GM23248 (cell line): ENCODE measurements at regions not wholly inside any gene's neighbourhood (a gene's known extent, or its start where the extent isn't known, plus 50 kb on each side); places are given as distances from the start of the nearest gene placed in this dataset.

Experiments used
- DNase-seq: peaks from one replicate; pipeline ENCODE4 v3.0.0-alpha.2; 2015
- H2AFZ ChIP-seq: fragments of 200-600 bp; sonication (generic); 2 replicates; pipeline ENCODE4 v1.6.1; 2016; ENCODE audit warnings: antibody characterized with exemption
- H3F3A ChIP-seq: fragments of 200-600 bp; sonication (generic); 2 replicates; pipeline ENCODE4 v1.6.1; 2016; ENCODE audit warnings: mild to moderate bottlenecking, antibody characterized with exemption, mixed run types; ENCODE audit not compliant: insufficient read depth
- H3K27ac ChIP-seq: fragments of 200-600 bp; sonication (generic); 2 replicates; pipeline ENCODE4 v1.5.1; 2016; ENCODE audit warnings: mild to moderate bottlenecking
- H3K27me3 ChIP-seq: fragments of 200-600 bp; sonication (generic); replicated peaks from 2 replicates; pipeline ENCODE4 v1.6.1; 2016; ENCODE audit warnings: mild to moderate bottlenecking; ENCODE audit not compliant: insufficient read depth
- H3K36me3 ChIP-seq: fragments of 200-600 bp; sonication (generic); 2 replicates; pipeline ENCODE4 v1.6.1; 2016; ENCODE audit warnings: low read depth, mild to moderate bottlenecking
- H3K4me1 ChIP-seq: fragments of 200-600 bp; sonication (generic); 2 replicates; pipeline ENCODE4 v1.6.1; 2016; ENCODE audit warnings: mild to moderate bottlenecking; ENCODE audit not compliant: insufficient read depth
- H3K4me2 ChIP-seq: fragments of 200-600 bp; sonication (generic); one replicate; pipeline ENCODE4 v1.6.1; 2016; ENCODE audit warnings: mild to moderate bottlenecking; ENCODE audit not compliant: unreplicated experiment
- H3K4me3 ChIP-seq: fragments of 200-600 bp; sonication (generic); 2 replicates; pipeline ENCODE4 v1.5.1; 2016; ENCODE audit warnings: mild to moderate bottlenecking
- H3K79me2 ChIP-seq: fragments of 200-600 bp; sonication (generic); 2 replicates; pipeline ENCODE4 v1.6.1; 2016; ENCODE audit warnings: mild to moderate bottlenecking; ENCODE audit not compliant: insufficient read depth
- H3K9ac ChIP-seq: fragments of 200-600 bp; sonication (generic); 2 replicates; pipeline ENCODE4 v1.6.1; 2016; ENCODE audit warnings: mild to moderate bottlenecking
- H3K9me2 ChIP-seq: fragments of 200-600 bp; sonication (generic); 2 replicates; pipeline ENCODE4 v1.6.1; 2016; ENCODE audit warnings: mixed run types, mild to moderate bottlenecking, moderate library complexity; ENCODE audit not compliant: insufficient read depth
- H3K9me3 ChIP-seq: fragments of 200-600 bp; sonication (generic); one replicate; pipeline ENCODE4 v1.6.1; 2017; ENCODE audit warnings: low read depth
- H4K20me1 ChIP-seq: fragments of 200-600 bp; sonication (generic); 2 replicates; pipeline ENCODE4 v1.6.0; 2016; ENCODE audit not compliant: insufficient read depth
- EZH2 ChIP-seq: fragments of 200-600 bp; sonication (generic); IDR thresholded peaks from 2 replicates; pipeline ENCODE4 v1.6.1; 2018; ENCODE audit warnings: antibody characterized with exemption, mild to moderate bottlenecking; ENCODE audit not compliant: insufficient read depth, poor library complexity, severe bottlenecking
- EZH2phosphoT487 ChIP-seq: fragments of 200-600 bp; sonication (generic); IDR thresholded peaks from 2 replicates; pipeline ENCODE4 v1.6.1; 2018; ENCODE audit warnings: antibody characterized with exemption, moderate library complexity, mild to moderate bottlenecking, low read depth; ENCODE audit not compliant: insufficient read depth
- WGBS, 2 experiments: methylation state at CpG; one replicate each; pipeline ENCODE4 v1.1.6; 2015 to 2017; ENCODE audit warnings: low lambda C conversion rate in 2 of 2, low coverage in 1 of 2; ENCODE audit errors: missing lambda C conversion rate in 2 of 2; 5-methylcytosine and 5-hydroxymethylcytosine counted together
- in situ Hi-C: fragments of 300-500 bp; cut with MboI; formaldehyde crosslinking; loops from 2 replicates; pipeline ENCODE4 v1.15.0; 2020

DNA sequence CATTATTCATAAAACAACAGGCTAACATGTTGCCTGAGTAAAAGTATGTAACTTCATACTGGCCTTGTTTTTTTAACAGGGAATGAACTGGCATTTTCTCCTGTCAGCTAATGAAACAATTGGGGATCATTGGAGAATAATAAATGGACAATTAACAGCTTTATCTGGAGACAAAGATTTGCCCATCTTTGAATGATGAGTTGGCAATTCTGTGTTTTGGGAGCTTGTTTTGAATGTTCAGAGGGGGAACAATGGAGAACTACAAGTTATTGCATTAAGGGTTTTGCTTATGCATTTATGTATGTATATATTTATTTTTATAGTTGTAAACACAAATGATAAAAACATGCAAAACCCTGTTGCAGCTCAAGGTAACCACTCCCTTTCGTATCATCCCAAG is 150.3 kb downstream of the CBLN4 start:
- 13 to 22% methylated on average over 1 of the region's 1 CpG for WGBS, 2 experiments
- H3K9ac ChIP-seq = no peak overlapping the region
- no peak overlapping the region for H2AFZ ChIP-seq
- H3K4me2 ChIP-seq = no peak overlapping the region
- no peaks in the 10 kb centered on the region for H3K36me3 ChIP-seq
- H3K9me3 ChIP-seq = no peaks in the 10 kb centered on the region
- no peaks in the 10 kb centered on the region for H3K9me2 ChIP-seq
- in situ Hi-C loops = no loop called here
- no peaks in the 10 kb centered on the region for H3K27me3 ChIP-seq
- H3K4me3 ChIP-seq = no peak overlapping the region
- no peaks in the 10 kb centered on the region for H3K4me1 ChIP-seq
- no peak for TF ChIP-seq EZH2phosphoT487
- TF ChIP-seq EZH2 = no peak
- H3F3A ChIP-seq = no peaks in the 10 kb centered on the region
- H3K79me2 ChIP-seq = no peaks in the 10 kb centered on the region
- H3K27ac ChIP-seq = no peak overlapping the region
- H4K20me1 ChIP-seq = no peaks in the 10 kb centered on the region
- no peak for DNase-seq

GRCh38 chr20:55830121-55830827 is 175.0 kb downstream of the CBLN4 start:
- 24 to 27% methylated on average over 4 of the region's 4 CpGs for WGBS, 2 experiments
- H3F3A ChIP-seq = no peaks in the 10 kb centered on the region
- no peak overlapping the region for H3K9ac ChIP-seq
- in situ Hi-C loops = no loop called here
- H3K9me3 ChIP-seq = no peaks in the 10 kb centered on the region
- no peaks in the 10 kb centered on the region for H4K20me1 ChIP-seq
- H3K4me1 ChIP-seq = no peaks in the 10 kb centered on the region
- no peaks in the 10 kb centered on the region for H3K9me2 ChIP-seq
- no peak overlapping the region for H2AFZ ChIP-seq
- H3K4me2 ChIP-seq = no peak overlapping the region
- TF ChIP-seq EZH2phosphoT487 (no peak), EZH2 (no peak)
- DNase-seq = no peak
- H3K27me3 ChIP-seq = no peaks in the 10 kb centered on the region
- no peak overlapping the region for H3K27ac ChIP-seq
- no peaks in the 10 kb centered on the region for H3K36me3 ChIP-seq
- H3K79me2 ChIP-seq = no peaks in the 10 kb centered on the region
- no peak overlapping the region for H3K4me3 ChIP-seq

- Histone ChIP-seq H3K4me3 (no peak overlapping the region), H3F3A (no peaks in the 10 kb centered on the region), H3K9me3 (no peaks in the 10 kb centered on the region), H2AFZ (no peak overlapping the region), H3K4me1 (no peaks in the 10 kb centered on the region), H3K9me2 (no peaks in the 10 kb centered on the region), H3K27ac (no peak overlapping the region), H3K27me3 (no peaks in the 10 kb centered on the region), H3K9ac (no peak overlapping the region), H3K79me2 (no peaks in the 10 kb centered on the region), H4K20me1 (no peaks in the 10 kb centered on the region), H3K36me3 (no peaks in the 10 kb centered on the region), H3K4me2 (no peak overlapping the region)
- in situ Hi-C loops = no loop called here
- 13 to 14% methylated on average over 2 of the region's 2 CpGs for WGBS, 2 experiments
- DNase-seq = no peak
- no peak for TF ChIP-seq EZH2
- no peak for TF ChIP-seq EZH2phosphoT487
These were observed 200.2 kb downstream of the CBLN4 start for GRCh38 chr20:55805138-55805537.

- no peak overlapping the region for H2AFZ ChIP-seq
- H3K4me3 ChIP-seq = no peak overlapping the region
- no peaks in the 10 kb centered on the region for H3K4me1 ChIP-seq
- H3K9me2 ChIP-seq = no peaks in the 10 kb centered on the region
- DNase-seq = no peak
- H3K79me2 ChIP-seq = no peaks in the 10 kb centered on the region
- H3K27me3 ChIP-seq = no peaks in the 10 kb centered on the region
- H3K27ac ChIP-seq = no peak overlapping the region
- in situ Hi-C loops = no loop called here
- H4K20me1 ChIP-seq = no peaks in the 10 kb centered on the region
- H3K4me2 ChIP-seq = no peak overlapping the region
- no peaks in the 10 kb centered on the region for H3F3A ChIP-seq
- TF ChIP-seq EZH2 = no peak
- TF ChIP-seq EZH2phosphoT487 = no peak
- 14 to 21% methylated on average over 3 of the region's 3 CpGs for WGBS, 2 experiments
- H3K9ac ChIP-seq = no peak overlapping the region
- H3K9me3 ChIP-seq = no peaks in the 10 kb centered on the region
- H3K36me3 ChIP-seq = no peaks in the 10 kb centered on the region
These were observed 204.6 kb downstream of the CBLN4 start for GRCh38 chr20:55800552-55801245.
